Testis (tissue), 2 donors: ENCODE measurements at regions not wholly inside any gene's neighbourhood (a gene's known extent, or its start where the extent isn't known, plus 50 kb on each side); places are given as distances from the start of the nearest gene placed in this dataset.

Experiments used
- CTCF ChIP-seq, 3 experiments: fragments of 450-650 bp in 2 of 3; fragments of 200-600 bp in 1 of 3; sonication (generic) in 1 of 3; IDR thresholded peaks; one replicate each; pipeline ENCODE4 v1.5.1; 2016 to 2019; ENCODE audit warnings: antibody characterized with exemption in 3 of 3, mild to moderate bottlenecking in 2 of 3, moderate library complexity in 1 of 3
- POLR2A ChIP-seq: fragments of 450-650 bp; IDR thresholded peaks from one replicate; pipeline ENCODE4 v1.6.1; 2017; ENCODE audit warnings: antibody characterized with exemption, mild to moderate bottlenecking, moderate library complexity

DNA sequence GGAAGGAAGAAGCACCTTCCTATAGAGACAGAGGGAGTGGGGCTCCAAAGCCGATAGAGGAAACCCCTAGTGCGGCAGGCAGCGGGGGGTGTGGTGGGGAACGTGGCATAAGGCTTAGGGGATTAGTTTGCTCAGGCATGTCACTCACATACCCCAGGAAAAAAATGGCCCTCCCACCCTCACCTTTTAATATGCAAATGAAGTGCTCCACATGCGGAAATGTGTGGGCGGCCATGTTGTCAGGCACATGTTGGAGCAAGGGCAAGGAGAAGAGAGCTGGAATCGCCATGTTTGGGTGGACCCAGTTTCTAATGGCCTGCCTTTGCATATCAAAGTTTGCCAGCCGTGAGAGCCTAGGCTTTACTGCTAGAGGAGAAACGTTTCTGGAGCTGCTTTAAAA, 758.8 kb downstream of the NR2F1-AS1 start:
- TF ChIP-seq CTCF (IDR thresholded peaks at IDR 0.05): no peak
- no peak for TF ChIP-seq POLR2A
